ENCODE measurements at regions not wholly inside any gene's neighbourhood (a gene's known extent, or its start where the extent isn't known, plus 50 kb on each side); places are given as distances from the start of the nearest gene placed in this dataset.
A peak's percentile ranks its signal among the peaks of the same experiment; 100 is the strongest.
"Not testable (repeated sequence)": the region's sequence is repeated elsewhere in the genome, so short reads cannot be mapped to it uniquely, and the experiment has no call there.

- DNase-seq (ENCODE audit: low read depth in 2 of 2), result no peak
Observed at GRCh38 chr2:20499387-20499786, 52.5 kb downstream of the RHOB start.

DNA sequence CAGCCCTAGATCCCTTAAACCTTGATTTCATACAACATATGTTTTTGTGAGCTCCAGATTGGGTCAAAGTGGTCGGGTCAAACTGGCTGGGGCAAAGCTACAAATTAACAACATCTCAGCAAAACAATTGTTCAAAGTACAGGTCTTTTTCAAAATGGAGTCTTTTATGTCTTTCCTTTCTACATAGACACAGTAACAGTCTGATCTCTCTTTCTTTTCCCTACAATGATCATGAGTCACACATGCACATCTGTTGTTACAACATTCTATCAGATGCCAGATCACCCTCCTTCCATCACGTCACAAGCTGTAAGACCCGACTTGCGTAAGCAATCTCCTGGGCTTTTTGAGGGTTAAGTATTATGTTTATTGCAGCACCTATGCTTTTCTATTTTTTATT lies 55.1 kb downstream of the RHOB start:
- no peak for DNase-seq (ENCODE audit: low read depth in 2 of 2)

DNA sequence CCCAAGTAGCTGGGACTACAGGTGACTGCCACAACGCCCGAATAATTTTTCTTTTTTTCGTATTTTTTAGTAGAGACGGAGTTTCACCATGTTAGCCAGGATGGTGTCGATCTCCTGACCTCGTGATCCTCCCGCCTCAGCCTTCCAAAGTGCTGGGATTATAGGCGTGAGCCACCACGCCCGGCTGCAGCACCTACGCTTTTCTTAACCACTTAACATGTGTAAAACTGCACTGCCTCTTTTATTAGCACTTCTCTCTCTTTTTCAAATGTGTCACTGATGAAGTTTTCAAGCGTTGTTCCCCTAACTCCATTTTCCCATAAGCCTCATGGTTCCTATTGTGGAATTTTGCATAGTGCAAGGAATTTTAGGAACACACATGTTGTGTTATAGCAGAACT lies 55.6 kb downstream of the RHOB start:
- DNase-seq (ENCODE audit: low read depth in 2 of 2), result not testable (repeated sequence)

- DNase-seq (ENCODE audit: low read depth in 2 of 2), result no peak
Observed at GRCh38 chr2:20504174-20504573, 57.3 kb downstream of the RHOB start.

- DNase-seq (ENCODE audit: low read depth in 2 of 2), result no peak
Observed at GRCh38 chr2:20506201-20506685, 59.4 kb downstream of the RHOB start.

GRCh38 chr2:20507166-20507692 lies 60.4 kb downstream of the RHOB start:
- DNase-seq (ENCODE audit: low read depth in 2 of 2), result peak in 1 of 2 donors; percentile 6

DNA sequence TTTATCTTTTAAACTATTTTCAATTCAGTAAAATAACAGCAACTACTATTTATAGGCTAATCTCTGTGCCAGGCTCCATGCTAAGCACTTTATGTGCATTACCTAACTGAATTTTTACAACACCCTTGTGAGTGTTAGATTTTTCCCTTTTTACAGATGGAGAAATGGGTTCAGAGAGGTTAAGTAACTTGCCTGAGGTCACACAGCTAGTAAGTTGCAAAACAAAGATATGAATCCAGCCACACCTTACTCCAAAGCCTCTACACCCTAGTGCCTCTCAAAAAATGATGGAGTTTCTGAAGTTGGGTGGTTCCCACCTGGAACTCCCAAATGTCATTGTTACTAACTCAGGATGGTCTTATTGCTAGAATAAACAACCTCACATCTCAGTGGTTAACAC lies 60.8 kb downstream of the RHOB start:
- DNase-seq (ENCODE audit: low read depth in 2 of 2), result no peak

- DNase-seq (ENCODE audit: low read depth in 2 of 2), result no peak
Observed at GRCh38 chr2:20509301-20509769, 62.5 kb downstream of the RHOB start.

DNA sequence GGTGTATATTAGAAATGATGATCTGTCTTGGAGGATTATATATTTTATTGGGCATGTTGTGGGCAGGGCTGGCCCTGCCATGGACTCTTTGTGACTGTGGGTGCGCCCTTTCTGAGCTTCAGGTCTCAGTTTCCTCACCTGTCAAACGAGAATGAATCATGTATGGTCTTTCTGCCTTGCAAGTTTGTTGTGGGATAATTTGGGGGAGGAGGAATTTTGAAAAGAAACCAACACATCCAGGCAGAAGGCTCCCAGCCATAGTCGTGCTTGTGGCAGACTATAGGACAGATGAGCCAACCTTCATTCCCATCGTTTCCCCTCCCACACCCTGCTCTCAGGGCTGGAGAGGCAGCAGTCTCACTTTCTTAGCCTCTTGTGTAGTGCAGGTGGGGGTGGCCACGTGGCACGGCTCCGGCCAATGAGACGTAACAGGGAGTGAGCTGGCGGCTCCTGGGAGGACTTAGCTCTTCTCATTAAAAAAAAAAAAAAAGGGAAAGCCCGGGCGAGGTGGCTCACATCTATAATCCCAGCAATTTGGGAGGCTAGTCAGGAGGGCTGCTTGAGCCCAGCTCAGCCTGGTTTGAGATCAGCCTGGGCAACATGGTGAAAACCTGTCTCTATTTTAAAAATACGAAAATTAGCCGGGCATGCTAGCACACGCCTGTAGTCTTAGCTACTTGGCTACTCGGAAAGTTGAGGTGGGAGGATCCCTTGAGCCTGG lies 63.1 kb downstream of the RHOB start:
- no peak for DNase-seq (ENCODE audit: low read depth in 2 of 2)

DNA sequence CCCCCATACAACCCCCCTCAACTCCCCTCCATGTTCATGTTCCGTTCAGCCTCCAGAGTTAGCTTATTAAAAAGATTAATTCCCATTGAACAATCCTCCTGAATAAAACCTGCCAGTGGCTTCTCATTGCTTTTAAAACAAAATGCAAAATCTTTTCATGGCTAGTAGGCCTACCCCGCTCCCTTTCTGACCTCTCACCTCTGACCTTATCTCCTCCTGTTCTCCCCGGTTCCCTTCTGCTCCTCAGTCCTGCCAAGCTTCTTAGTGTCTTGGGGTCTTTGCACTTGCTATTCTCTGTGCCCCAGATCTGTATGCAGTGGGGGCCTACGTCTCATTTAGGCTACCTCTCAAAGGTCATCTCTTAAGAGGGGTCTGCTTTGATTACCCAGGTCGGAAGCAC lies 64.3 kb downstream of the RHOB start:
- no peak for DNase-seq (ENCODE audit: low read depth in 2 of 2)

- DNase-seq (ENCODE audit: low read depth in 2 of 2), result no peak
Observed at GRCh38 chr2:20512061-20512605, 65.3 kb downstream of the RHOB start.

GRCh38 chr2:20513946-20514345 lies 67.1 kb downstream of the RHOB start:
- no peak for DNase-seq (ENCODE audit: low read depth in 2 of 2)

GRCh38 chr2:20514596-20515269 lies 67.9 kb downstream of the RHOB start:
- DNase-seq (ENCODE audit: low read depth in 2 of 2), result no peak

DNA sequence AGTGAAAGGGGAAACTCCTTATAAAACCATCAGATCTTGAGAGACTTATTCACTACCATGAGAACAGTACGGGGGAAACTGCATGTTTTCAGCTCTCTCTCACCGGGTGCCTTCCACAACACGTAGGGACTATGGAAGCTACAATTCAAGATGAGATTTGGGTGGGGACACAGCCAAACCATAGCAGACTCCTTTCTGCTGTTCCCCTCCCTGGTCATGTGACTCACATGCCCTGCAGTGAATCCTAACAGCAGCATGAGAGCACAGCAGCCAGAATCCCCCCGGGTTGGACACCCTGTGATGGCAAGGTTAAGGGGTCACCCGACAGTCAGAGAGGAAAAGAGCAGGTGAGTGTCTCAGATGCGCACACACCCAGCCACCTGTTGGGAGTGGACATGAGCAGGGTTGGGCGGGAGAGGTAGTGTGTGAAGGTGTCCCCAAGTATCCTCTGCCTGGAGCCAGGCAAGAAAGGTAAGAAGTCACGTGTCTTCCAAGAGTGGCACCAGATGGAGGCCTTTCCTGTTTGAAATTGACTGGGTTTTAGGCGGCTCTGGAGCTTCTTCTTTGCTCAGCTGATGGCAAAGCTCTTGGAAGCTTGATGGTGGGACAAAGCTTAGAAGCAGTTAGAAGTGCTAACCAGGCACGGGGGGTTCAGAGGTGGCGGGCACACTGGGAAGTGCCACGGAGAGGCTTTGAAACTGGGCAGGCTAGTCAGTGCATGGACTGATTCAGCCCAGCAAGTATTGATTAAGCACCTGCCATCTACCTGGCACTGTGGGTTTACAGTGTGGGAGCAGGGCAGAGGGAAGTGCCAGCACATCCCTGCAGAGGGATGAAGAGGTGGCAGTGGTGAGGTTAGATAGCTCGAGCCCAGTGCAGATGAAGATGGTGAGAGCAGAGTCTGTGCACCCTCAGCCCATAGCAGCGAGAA lies 68.7 kb downstream of the RHOB start:
- no peak for DNase-seq (ENCODE audit: low read depth in 2 of 2)

- no peak for DNase-seq (ENCODE audit: low read depth in 2 of 2)
Observed at GRCh38 chr2:20516291-20516645, 69.4 kb downstream of the RHOB start.

- DNase-seq (ENCODE audit: low read depth in 2 of 2), result no peak
Observed at GRCh38 chr2:20516646-20517341, 69.9 kb downstream of the RHOB start.

DNA sequence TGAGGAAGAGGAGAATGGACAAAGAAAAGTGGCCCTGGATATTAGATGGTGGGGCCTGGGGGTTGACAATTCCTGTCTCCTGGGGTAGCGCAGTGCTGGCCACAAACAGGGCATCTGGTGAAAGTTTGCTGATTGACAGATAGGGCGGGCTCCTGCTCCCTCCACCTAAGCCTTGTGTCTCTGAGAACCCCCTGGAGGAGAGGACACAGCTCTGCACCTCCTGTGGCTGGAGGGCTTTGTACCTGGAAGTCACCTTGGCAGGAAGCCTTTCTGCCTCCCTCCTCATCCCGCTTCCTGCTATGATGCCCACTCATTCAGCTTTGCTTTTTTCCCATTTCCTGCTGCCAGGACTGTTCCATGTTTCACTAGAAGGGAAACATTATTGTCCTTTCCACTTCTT lies 72.4 kb downstream of the RHOB start:
- no peak for DNase-seq (ENCODE audit: low read depth in 2 of 2)

GRCh38 chr2:20520128-20520527 lies 73.3 kb downstream of the RHOB start:
- DNase-seq (ENCODE audit: low read depth in 2 of 2), result no peak

- DNase-seq (ENCODE audit: low read depth in 2 of 2), result no peak
Observed at GRCh38 chr2:20521193-20521592, 74.3 kb downstream of the RHOB start.

DNA sequence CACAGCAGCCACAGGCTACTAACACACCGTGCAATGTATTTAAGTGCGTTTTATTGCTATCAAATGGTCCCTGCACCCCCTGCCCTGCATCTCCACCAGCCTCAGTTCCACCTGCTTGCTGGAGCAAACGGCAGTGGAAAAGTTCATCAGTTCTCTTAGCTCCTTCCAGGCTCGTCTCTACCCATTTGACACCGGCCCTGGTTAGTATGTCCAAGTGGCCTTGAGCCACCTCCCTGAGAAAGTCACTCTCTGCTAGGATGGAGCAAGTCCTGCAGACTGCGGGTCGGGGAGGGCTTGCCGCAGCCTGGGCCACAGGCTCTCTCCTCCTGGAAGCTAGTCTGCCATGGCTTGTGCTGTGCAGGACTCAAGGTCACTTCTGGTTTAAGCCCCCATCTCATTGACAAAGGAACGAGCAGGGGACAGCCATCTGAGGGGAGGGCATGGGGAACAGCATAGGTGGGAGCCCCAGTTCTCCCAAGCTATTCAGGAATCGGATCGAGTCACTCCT lies 74.9 kb downstream of the RHOB start:
- DNase-seq (ENCODE audit: low read depth in 2 of 2), result no peak

Measured in stimulated activated CD8-positive, alpha-beta memory T cell treated with anti-CD3 and anti-CD28 coated beads, Interleukin-15, amount 100 ng/mL, for 48 hours (primary cell).